ENCODE measurements at regions not wholly inside any gene's neighbourhood (a gene's known extent, or its start where the extent isn't known, plus 50 kb on each side); places are given as distances from the start of the nearest gene placed in this dataset.

- TF ChIP-seq CTCF (IDR thresholded peaks at IDR 0.05; ENCODE audit: low read depth, low read length, poor library complexity, severe bottlenecking), result no peak
- TF ChIP-seq EZH2phosphoT487 (IDR thresholded peaks at IDR 0.05; ENCODE audit: borderline replicate concordance, low read length), result no peak
These were observed 729.4 kb downstream of the EFNB2 start for GRCh38 chr13:105805892-105806627.
